HCT116 (cell line): ENCODE measurements at regions not wholly inside any gene's neighbourhood (a gene's known extent, or its start where the extent isn't known, plus 50 kb on each side); places are given as distances from the start of the nearest gene placed in this dataset.

ENCODE experiments used
- ATAC-seq: fragments of 200-7000 bp; cut with Tn5 transposase; 2 replicates; pipeline ENCODE4 v1.9.1; 2020; ENCODE audit warnings: mild to moderate bottlenecking, moderate library complexity
- BruUV-seq: library from RNA; stranded (reverse); fragments of 400-500 nt; replicated peaks from 2 replicates; lab custom pipeline; 2021; lab: Mats Ljungman, UMichigan
- CTCF ChIA-PET: fragments of 300-600 bp; sonication (Branson Sonifier 250); formaldehyde crosslinking; loops from one replicate; lab custom pipeline; 2021; ENCODE audit warnings: antibody characterized with exemption; lab: Charles Lee
- POLR2A ChIA-PET: fragments of 300-600, 350-600 bp; sonication (Branson Sonifier 250); formaldehyde crosslinking; loops from one replicate; lab custom pipeline; 2021; ENCODE audit warnings: antibody characterized with exemption; lab: Charles Lee
- RAD21 ChIA-PET, 2 experiments: fragments of 300-600 bp; sonication (Branson Sonifier 250); formaldehyde crosslinking; loops; one replicate each; lab custom pipeline; 2023; ENCODE audit warnings: low total read pairs in 2 of 2; ENCODE audit not compliant: uncharacterized antibody in 2 of 2, unreplicated experiment in 2 of 2, low non-redundant PET in 1 of 2; lab: Charles Lee
- DNase-seq: peaks from one replicate; pipeline ENCODE4 v3.0.0-alpha.2; 2010; ENCODE audit warnings: low read depth, low spot score
- H2AFZ ChIP-seq: fragments of 200-600 bp; shearing (Covaris generic), sonication (generic); 2 replicates; pipeline ENCODE4 v1.6.1; 2017; ENCODE audit warnings: low read depth, mixed run types, mixed read lengths, antibody characterized with exemption, low read length; ENCODE audit not compliant: poor library complexity, severe bottlenecking
- H3K27ac ChIP-seq: 2 replicates; pipeline ENCODE4 v1.5.1; 2012; ENCODE audit warnings: low read depth, low read length
- H3K27me3 ChIP-seq: fragments of 200-600 bp; sonication (generic); 2 replicates; pipeline ENCODE4 v1.6.1; 2016; ENCODE audit warnings: mixed run types, low read length, mixed read lengths; ENCODE audit not compliant: insufficient read depth
- H3K36me3 ChIP-seq, 2 experiments: fragments of 200-500 bp in 1 of 2; fragments of 200-600 bp in 1 of 2; sonication (Bioruptor generic) in 1 of 2; sonication (generic) in 1 of 2; 2 replicates each; pipeline versions ENCODE4 v1.5.1 to v1.6.1; 2014 to 2016; ENCODE audit warnings: low read length in 2 of 2, inconsistent platforms in 1 of 2, mixed read lengths in 1 of 2, mixed run types in 1 of 2; ENCODE audit not compliant: insufficient read depth in 2 of 2, control insufficient read depth in 1 of 2
- H3K4me1 ChIP-seq, 2 experiments: fragments of 200-600 bp in 1 of 2; sonication (generic) in 1 of 2; 2 replicates each; pipeline versions ENCODE4 v1.5.1 to v1.6.1; 2012 to 2017; ENCODE audit warnings: low read length in 2 of 2, inconsistent platforms in 1 of 2, mild to moderate bottlenecking in 1 of 2, mixed read lengths in 1 of 2, mixed run types in 1 of 2, moderate library complexity in 1 of 2; ENCODE audit not compliant: insufficient read depth in 2 of 2, control insufficient read depth in 1 of 2
- H3K4me2 ChIP-seq: fragments of 200-600 bp; sonication (generic); 2 replicates; pipeline ENCODE4 v1.6.1; 2017; ENCODE audit warnings: mixed run types, low read length, mixed read lengths
- H3K4me3 ChIP-seq, 2 experiments: fragments of 200-600 bp in 1 of 2; sonication (generic) in 1 of 2; replicated peaks in 1 of 2; 2 replicates each; pipeline ENCODE4 v1.5.1; 2011 to 2016; ENCODE audit warnings: low read length in 2 of 2, control low read depth in 1 of 2, low read depth in 1 of 2, mild to moderate bottlenecking in 1 of 2, mixed read lengths in 1 of 2, mixed run types in 1 of 2
- H3K79me2 ChIP-seq: fragments of 200-600 bp; sonication (generic); 2 replicates; pipeline ENCODE4 v1.6.1; 2017; ENCODE audit warnings: mild to moderate bottlenecking, mixed run types, low read length, moderate library complexity, mixed read lengths; ENCODE audit not compliant: insufficient read depth
- H3K9ac ChIP-seq: fragments of 200-600 bp; sonication (generic); 2 replicates; pipeline ENCODE4 v1.6.1; 2016; ENCODE audit warnings: low read length, mixed read lengths
- H3K9me2 ChIP-seq: fragments of 200-600 bp; sonication (generic), shearing (Covaris generic); 2 replicates; pipeline ENCODE4 v1.6.1; 2017; ENCODE audit warnings: mixed run types, mild to moderate bottlenecking, moderate library complexity; ENCODE audit not compliant: insufficient read depth
- H3K9me3 ChIP-seq, 2 experiments: fragments of 200-500 bp in 1 of 2; fragments of 200-600 bp in 1 of 2; sonication (Bioruptor generic) in 1 of 2; sonication (generic) in 1 of 2; 2 replicates each; pipeline ENCODE4 v1.6.1; 2014 to 2017; ENCODE audit warnings: low read length in 2 of 2, mixed read lengths in 2 of 2, inconsistent platforms in 1 of 2, low read depth in 1 of 2, mild to moderate bottlenecking in 1 of 2, mixed run types in 1 of 2, moderate library complexity in 1 of 2; ENCODE audit not compliant: control insufficient read depth in 1 of 2, insufficient read depth in 1 of 2
- H4K20me1 ChIP-seq: fragments of 200-600 bp; sonication (generic), shearing (Covaris generic); 2 replicates; pipeline ENCODE4 v1.6.1; 2017; ENCODE audit warnings: mixed run types, mild to moderate bottlenecking, moderate library complexity; ENCODE audit not compliant: insufficient read depth
- CEBPB ChIP-seq: IDR thresholded peaks from 2 replicates; pipeline ENCODE4 v1.6.1; 2012; ENCODE audit warnings: low read depth
- ELF1 ChIP-seq: IDR thresholded peaks from 2 replicates; pipeline ENCODE4 v1.6.1; 2012; ENCODE audit warnings: low read depth, borderline replicate concordance
- EZH2 ChIP-seq: fragments of 200-600 bp; sonication (generic); IDR thresholded peaks from 2 replicates; pipeline ENCODE4 v1.6.1; 2017; ENCODE audit warnings: antibody characterized with exemption, mixed run types
- EZH2phosphoT487 ChIP-seq: fragments of 200-600 bp; IDR thresholded peaks from 2 replicates; pipeline ENCODE4 v1.6.1; 2018; ENCODE audit warnings: antibody characterized with exemption, borderline replicate concordance
- FOSL1 ChIP-seq: IDR thresholded peaks from 2 replicates; pipeline ENCODE4 v1.6.1; 2012; ENCODE audit warnings: low read depth
- POLR2AphosphoS5 ChIP-seq: IDR thresholded peaks from 2 replicates; pipeline ENCODE4 v1.6.1; 2011; ENCODE audit warnings: mild to moderate bottlenecking, low read depth, low read length, moderate library complexity
- RAD21 ChIP-seq: IDR thresholded peaks from 2 replicates; pipeline ENCODE4 v1.6.1; 2012; ENCODE audit warnings: low read depth, mild to moderate bottlenecking
- TCF7L2 ChIP-seq: IDR thresholded peaks from 2 replicates; pipeline ENCODE4 v1.7.0; 2011; ENCODE audit warnings: borderline replicate concordance, inconsistent platforms; ENCODE audit not compliant: insufficient read depth, insufficient read length; ENCODE audit errors: extremely low read depth
- YY1 ChIP-seq: IDR thresholded peaks from 2 replicates; pipeline ENCODE4 v1.6.1; 2011; ENCODE audit warnings: low read length, low read depth, moderate library complexity, mild to moderate bottlenecking; ENCODE audit not compliant: insufficient replicate concordance; ENCODE audit errors: extremely low read depth
- ZFX ChIP-seq: fragments of 450-650 bp; IDR thresholded peaks from 2 replicates; pipeline ENCODE4 v1.6.1; 2017
- intact Hi-C: fragments of 100-400 bp; cut with micrococcal nuclease; formaldehyde crosslinking; loops from 2 replicates; pipeline ENCODE4 v1.10.0; 2022
- TF ChIP-seq, protein P1 (sequence below), 3 experiments: fragments of 200-600 bp in 1 of 3; sonication (generic) in 1 of 3; IDR thresholded peaks in 2 of 3; conservative IDR thresholded peaks in 1 of 3; 2 replicates each; pipeline ENCODE4 v1.5.1; 2012 to 2017; ENCODE audit warnings: low read depth in 2 of 3, low read length in 2 of 3, antibody characterized with exemption in 1 of 3, borderline replicate concordance in 1 of 3, control low read depth in 1 of 3, mild to moderate bottlenecking in 1 of 3, mixed read lengths in 1 of 3, mixed run types in 1 of 3, moderate library complexity in 1 of 3; ENCODE audit not compliant: insufficient read depth in 1 of 3
- TF ChIP-seq, protein P2 (sequence below): IDR thresholded peaks from 2 replicates; pipeline ENCODE4 v1.6.1; 2012

DNA sequence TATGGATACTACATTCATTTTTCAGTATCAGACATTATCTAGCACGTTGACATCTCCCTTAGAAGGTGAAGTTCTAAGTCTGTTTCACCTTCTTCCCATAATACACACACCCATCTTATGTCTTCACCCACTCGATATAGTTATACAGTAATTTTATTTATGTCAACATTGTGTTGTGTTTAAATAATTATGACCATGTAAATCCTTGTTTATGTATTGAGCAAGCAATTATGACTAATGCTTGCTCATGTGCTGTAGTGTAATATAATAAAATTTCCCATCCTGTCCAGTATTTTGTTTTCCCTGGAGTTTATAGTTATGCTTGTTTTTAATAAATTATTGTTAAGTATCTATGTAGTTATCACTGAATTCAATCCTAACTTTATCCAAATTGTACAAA is 163.2 kb downstream of the MTX2 start:
- RAD21 ChIA-PET: no interaction called here
- Histone ChIP-seq H3K9me2 (no peaks in the 10 kb centered on the region), H3K4me1 (no peaks in the 10 kb centered on the region), H4K20me1 (no peaks in the 10 kb centered on the region), H3K4me3 (no peak overlapping the region), H2AFZ (no peak overlapping the region), H3K36me3 (no peaks in the 10 kb centered on the region), H3K4me2 (no peak overlapping the region)
- POLR2A ChIA-PET: no interaction called here
- TF ChIP-seq EZH2 (no peak), ZFX (no peak), CEBPB (peak; percentile 36), FOSL1 (0 out of 2 replicates have a peak, but pooled peaks have one; percentile 9)
- TF ChIP-seq, protein P1, sequence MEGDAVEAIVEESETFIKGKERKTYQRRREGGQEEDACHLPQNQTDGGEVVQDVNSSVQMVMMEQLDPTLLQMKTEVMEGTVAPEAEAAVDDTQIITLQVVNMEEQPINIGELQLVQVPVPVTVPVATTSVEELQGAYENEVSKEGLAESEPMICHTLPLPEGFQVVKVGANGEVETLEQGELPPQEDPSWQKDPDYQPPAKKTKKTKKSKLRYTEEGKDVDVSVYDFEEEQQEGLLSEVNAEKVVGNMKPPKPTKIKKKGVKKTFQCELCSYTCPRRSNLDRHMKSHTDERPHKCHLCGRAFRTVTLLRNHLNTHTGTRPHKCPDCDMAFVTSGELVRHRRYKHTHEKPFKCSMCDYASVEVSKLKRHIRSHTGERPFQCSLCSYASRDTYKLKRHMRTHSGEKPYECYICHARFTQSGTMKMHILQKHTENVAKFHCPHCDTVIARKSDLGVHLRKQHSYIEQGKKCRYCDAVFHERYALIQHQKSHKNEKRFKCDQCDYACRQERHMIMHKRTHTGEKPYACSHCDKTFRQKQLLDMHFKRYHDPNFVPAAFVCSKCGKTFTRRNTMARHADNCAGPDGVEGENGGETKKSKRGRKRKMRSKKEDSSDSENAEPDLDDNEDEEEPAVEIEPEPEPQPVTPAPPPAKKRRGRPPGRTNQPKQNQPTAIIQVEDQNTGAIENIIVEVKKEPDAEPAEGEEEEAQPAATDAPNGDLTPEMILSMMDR (IDR thresholded peaks at IDR 0.05 in 2 of 3, conservative IDR thresholded peaks at IDR 0.05 in 1 of 3; ENCODE audit: borderline replicate concordance in 1 of 3, insufficient read depth in 1 of 3, low read depth in 2 of 3, low read length in 2 of 3): no peak
- TF ChIP-seq, all 23 proteins: peak for 2
- CTCF ChIA-PET: no interaction called here
- intact Hi-C loops: no loop called here
- H3K9ac ChIP-seq: no peak overlapping the region
- no TSS peak for BruUV-seq
- H3K27ac ChIP-seq: no peak overlapping the region
- ATAC-seq (no peak), DNase-seq (no peak)
- no peaks in the 10 kb centered on the region for H3K27me3 ChIP-seq
- no peaks in the 10 kb centered on the region for H3K79me2 ChIP-seq
- no peaks in the 10 kb centered on the region for H3K9me3 ChIP-seq

DNA sequence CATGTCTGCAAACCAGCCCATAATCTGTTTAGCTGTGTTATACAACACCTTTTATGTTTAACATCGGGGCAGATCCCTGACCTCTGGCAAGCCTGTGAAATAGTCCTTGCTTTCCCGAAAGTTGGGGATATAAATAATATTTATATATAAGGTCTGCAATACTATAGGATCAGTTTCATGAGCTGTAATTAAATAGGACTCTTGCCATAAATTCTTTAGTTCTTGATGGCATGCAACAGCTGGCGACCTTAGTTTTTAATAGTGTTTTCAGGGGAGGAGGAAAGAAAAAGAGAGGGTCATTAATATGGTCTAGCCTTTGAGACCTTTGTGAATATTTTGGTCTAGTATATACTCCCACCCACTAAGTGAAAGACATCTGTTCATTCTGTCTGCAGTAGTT is 166.5 kb downstream of the MTX2 start:
- ChIA-PET RAD21 (no interaction called here), CTCF (no interaction called here), POLR2A (interaction anchor here (0.9 kb wide), 1 partner anchor 9 kb away, joined by 3 read pairs; no protein-coding TSS in a partner anchor)
- H3K9me2 ChIP-seq: no peaks in the 10 kb centered on the region
- H3K4me3 ChIP-seq: no peak overlapping the region
- BruUV-seq: no TSS peak
- no peaks in the 10 kb centered on the region for H3K9me3 ChIP-seq
- no peaks in the 10 kb centered on the region for H3K4me1 ChIP-seq
- H3K9ac ChIP-seq: no peak overlapping the region
- no peaks in the 10 kb centered on the region for H3K79me2 ChIP-seq
- no peak overlapping the region for H3K4me2 ChIP-seq
- H4K20me1 ChIP-seq: no peaks in the 10 kb centered on the region
- intact Hi-C loops: no loop called here
- no peak for DNase-seq
- no peaks in the 10 kb centered on the region for H3K27me3 ChIP-seq
- TF ChIP-seq CEBPB: no peak
- no peak for TF ChIP-seq TCF7L2
- TF ChIP-seq ELF1: no peak
- no peak for TF ChIP-seq POLR2AphosphoS5
- TF ChIP-seq YY1: no peak
- TF ChIP-seq EZH2phosphoT487: no peak
- TF ChIP-seq, protein P2, sequence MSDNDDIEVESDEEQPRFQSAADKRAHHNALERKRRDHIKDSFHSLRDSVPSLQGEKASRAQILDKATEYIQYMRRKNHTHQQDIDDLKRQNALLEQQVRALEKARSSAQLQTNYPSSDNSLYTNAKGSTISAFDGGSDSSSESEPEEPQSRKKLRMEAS: no peak
- no peak for TF ChIP-seq RAD21
- TF ChIP-seq, protein P1 (IDR thresholded peaks at IDR 0.05 in 2 of 3, conservative IDR thresholded peaks at IDR 0.05 in 1 of 3; ENCODE audit: borderline replicate concordance in 1 of 3, insufficient read depth in 1 of 3, low read depth in 2 of 3, low read length in 2 of 3): no peak
- ATAC-seq: no peak
- no peaks in the 10 kb centered on the region for H3K36me3 ChIP-seq
- no peak overlapping the region for H3K27ac ChIP-seq
- no peak overlapping the region for H2AFZ ChIP-seq
